HepG2 (cell line): ENCODE measurements at regions not wholly inside any gene's neighbourhood (a gene's known extent, or its start where the extent isn't known, plus 50 kb on each side); places are given as distances from the start of the nearest gene placed in this dataset.

ENCODE experiments used
- CC2D1A ChIP-seq: sonication (generic); formaldehyde crosslinking; IDR thresholded peaks from 2 replicates; pipeline ENCODE4 v1.8.1; 2023; ENCODE audit warnings: mild to moderate bottlenecking, missing genetic modification reagents
- KLF16 ChIP-seq, 2 experiments: sonication (generic) in 1 of 2; formaldehyde crosslinking in 1 of 2; IDR thresholded peaks; 2 replicates each; pipeline versions ENCODE4 v1.6.1 to v1.8.0; 2016 to 2023; ENCODE audit warnings: missing genetic modification reagents in 2 of 2, missing compliant biosample characterization in 1 of 2
- PBX2 ChIP-seq: IDR thresholded peaks from 2 replicates; pipeline ENCODE4 v1.6.1; 2016; ENCODE audit warnings: control low read depth
- POLR2A ChIP-seq, 2 experiments: IDR thresholded peaks; 2 replicates each; pipeline ENCODE4 v1.6.1; 2011; ENCODE audit warnings: low read depth in 2 of 2, low read length in 2 of 2, mild to moderate bottlenecking in 1 of 2, moderate library complexity in 1 of 2; ENCODE audit not compliant: insufficient read depth in 1 of 2
- SIN3B ChIP-seq: fragments of 150-350 bp; IDR thresholded peaks from 2 replicates; pipeline ENCODE4 v1.6.1; 2014; ENCODE audit warnings: low read length
- STAT5B ChIP-seq: sonication (generic); formaldehyde crosslinking; IDR thresholded peaks from 2 replicates; pipeline ENCODE4 v1.4.0; 2020; ENCODE audit warnings: missing genetic modification reagents
- USF2 ChIP-seq, 2 experiments: sonication (generic) in 1 of 2; formaldehyde crosslinking in 1 of 2; IDR thresholded peaks; 2 replicates each; pipeline versions ENCODE4 v1.5.1 to v1.6.1; 2011 to 2020; ENCODE audit warnings: borderline replicate concordance in 1 of 2, low read depth in 1 of 2, low read length in 1 of 2, mild to moderate bottlenecking in 1 of 2, missing genetic modification reagents in 1 of 2, moderate library complexity in 1 of 2
- ZKSCAN8 ChIP-seq: IDR thresholded peaks from 2 replicates; pipeline ENCODE4 v1.6.1; 2016; ENCODE audit warnings: borderline replicate concordance, missing genetic modification reagents, missing compliant biosample characterization

GRCh38 chr16:87076950-87077749, 240.0 kb downstream of the C16orf95 start:
- no peak for TF ChIP-seq PBX2
- TF ChIP-seq POLR2A (IDR thresholded peaks at IDR 0.05; ENCODE audit: insufficient read depth in 1 of 2, low read depth in 2 of 2, low read length in 2 of 2): no peak
- TF ChIP-seq USF2 (IDR thresholded peaks at IDR 0.05; ENCODE audit: low read depth, low read length): no peak
- no peak for TF ChIP-seq USF2 (CRISPR knock-in tag; IDR thresholded peaks at IDR 0.05; ENCODE audit: borderline replicate concordance)
- no peak for TF ChIP-seq ZKSCAN8 (CRISPR knock-in tag)
- TF ChIP-seq KLF16 (CRISPR knock-in tag; IDR thresholded peaks at IDR 0.05): no peak
- TF ChIP-seq STAT5B (CRISPR knock-in tag): no peak
- no peak for TF ChIP-seq SIN3B
- TF ChIP-seq CC2D1A: no peak
